ENCODE measurements at regions not wholly inside any gene's neighbourhood (a gene's known extent, or its start where the extent isn't known, plus 50 kb on each side); places are given as distances from the start of the nearest gene placed in this dataset.
A peak's percentile ranks its signal among the peaks of the same experiment; 100 is the strongest.
"Not testable (repeated sequence)": the region's sequence is repeated elsewhere in the genome, so short reads cannot be mapped to it uniquely, and the experiment has no call there.

DNA sequence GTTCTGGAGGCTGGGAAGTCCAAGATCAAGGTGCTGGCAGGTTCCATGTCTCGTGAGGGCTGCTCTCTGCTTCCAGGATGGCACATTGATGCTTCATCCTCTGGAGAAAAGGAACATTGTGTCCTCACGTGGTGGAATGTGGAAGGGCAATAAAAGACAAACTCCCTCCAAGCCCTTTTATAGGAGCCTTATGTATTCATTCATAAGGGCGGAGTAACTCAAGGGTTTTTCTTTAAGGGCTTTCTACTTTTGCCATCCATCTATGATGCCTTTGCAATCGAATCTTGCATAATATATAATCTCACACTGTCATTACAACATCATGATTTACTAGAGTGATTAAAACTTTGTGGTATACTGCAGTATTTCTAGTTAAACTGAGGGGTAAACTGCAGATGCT is 132.7 kb upstream of the DDHD1 start:
- peak; percentile 59 for DNase-seq (ENCODE audit: low read depth)

DNA sequence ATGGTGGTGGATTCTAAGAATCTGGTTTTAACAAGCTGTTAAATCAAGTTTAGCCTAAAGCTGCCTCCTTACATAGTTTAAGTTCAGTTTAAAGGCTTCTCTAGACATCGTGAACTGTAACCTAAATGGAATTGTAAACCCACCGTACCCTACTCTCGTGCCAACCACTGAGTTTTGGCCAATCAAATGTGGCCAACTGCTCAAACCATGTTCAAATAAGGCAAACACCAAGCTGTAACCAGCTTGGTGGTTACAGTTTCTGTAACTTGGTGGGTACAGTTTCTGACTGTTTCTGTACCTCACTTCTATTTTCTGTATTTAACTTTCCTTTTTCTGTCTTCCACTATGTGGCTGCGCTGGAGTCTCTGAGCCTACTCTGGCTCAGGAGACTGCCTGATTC is 131.9 kb upstream of the DDHD1 start:
- DNase-seq (ENCODE audit: low read depth) = no peak

DNA sequence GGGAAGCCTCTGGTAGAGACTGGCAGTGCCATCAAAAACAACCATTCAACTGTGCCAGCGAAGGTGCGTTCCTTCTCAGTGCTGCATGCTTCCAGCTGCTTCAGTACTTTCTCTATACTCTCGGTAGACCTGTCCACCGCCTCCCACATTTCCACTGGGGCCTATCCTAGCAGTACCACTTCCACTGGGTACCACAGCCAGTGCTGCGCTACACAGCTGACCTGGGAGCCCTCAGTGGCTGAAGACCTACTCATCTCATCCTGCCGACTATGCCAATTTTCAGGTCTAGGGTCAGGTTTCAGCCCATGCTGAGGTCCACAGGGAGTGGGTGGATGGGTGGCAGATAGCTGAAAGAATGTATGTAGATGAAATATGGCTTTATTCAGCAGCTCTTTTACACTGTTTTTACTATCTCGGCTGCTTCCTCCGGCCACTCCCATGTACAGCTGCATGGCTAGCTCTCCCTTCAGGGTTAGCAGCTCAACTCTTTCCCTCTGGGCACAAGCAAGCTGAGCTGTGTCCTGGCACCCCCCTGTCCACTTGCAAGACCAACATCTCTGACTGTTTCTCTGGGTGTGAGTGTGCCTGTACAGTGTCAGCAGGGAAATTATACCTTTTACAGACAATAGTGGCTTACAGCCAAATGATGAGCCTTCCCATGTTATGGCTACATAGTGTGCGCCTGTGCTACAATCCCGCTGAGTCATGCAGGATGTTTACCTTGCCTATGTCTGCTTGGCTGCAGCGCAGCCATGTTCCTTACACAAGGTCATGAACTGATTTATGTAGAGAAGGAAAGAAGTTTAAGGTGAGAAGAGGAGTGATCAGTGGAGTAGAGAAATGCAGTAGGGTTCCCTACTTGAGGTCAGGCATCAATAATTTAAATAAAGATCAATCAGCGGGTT is 125.7 kb upstream of the DDHD1 start:
- DNase-seq (ENCODE audit: low read depth) = peak; percentile 85

DNA sequence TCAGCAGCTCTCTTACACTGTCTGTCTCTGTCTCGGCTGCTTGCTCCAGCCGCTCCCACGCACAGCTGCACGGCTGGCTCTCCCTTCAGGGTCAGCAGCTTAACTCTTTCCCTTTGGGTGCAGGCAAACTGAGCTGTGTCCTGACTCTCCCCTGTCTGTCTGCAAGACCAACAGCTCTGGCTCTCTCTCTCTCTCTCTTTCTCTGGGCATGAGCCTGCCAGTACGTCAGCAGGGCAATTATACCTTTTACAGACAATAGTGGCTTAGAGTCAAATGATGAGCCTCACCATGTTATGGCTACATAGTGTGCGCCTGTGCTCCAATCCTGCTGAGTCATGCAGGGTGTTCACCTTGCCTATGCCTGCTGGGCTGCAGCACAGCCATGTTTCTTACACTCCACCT is 120.5 kb upstream of the DDHD1 start:
- peak; percentile 38 for DNase-seq (ENCODE audit: low read depth)

DNA sequence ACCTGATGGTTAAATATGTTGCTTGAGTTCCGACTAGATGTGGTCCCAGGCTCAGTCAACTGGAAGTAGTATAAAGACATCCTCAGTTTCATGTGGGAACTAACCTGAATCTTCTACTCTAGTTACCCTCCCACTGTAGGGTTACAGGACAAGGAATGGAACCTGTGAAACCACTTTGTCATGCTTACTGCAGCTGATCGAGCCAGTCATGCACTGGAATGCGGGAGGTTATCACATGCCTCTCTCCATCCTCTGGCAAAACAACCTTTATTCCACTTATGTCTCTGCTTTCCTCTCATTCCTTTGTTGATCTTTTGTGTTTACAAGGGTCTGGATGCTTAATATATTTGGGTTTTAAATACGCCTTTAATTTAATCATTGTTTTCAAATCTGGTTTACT is 111.9 kb upstream of the DDHD1 start:
- DNase-seq (ENCODE audit: low read depth) = peak; percentile 16

DNA sequence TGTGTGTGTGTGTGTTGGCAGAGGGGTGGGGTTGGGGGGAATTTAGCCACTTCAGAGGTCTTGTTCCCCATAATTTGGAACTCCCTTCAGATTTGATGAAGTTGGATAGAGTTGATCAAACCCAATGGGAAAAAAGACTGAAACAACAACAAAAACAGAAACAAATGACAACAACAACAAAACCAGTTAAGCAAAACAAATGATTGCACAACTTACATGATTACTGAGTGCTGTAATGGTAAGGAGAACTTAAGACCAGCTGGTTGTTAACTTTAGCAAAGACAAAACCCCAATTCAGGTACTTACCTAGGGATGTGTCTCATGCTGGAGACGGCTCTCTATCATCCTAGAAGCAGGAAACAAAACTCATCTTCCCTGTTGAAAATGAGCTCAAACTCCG is 107.8 kb upstream of the DDHD1 start:
- no peak for DNase-seq (ENCODE audit: low read depth)

DNA sequence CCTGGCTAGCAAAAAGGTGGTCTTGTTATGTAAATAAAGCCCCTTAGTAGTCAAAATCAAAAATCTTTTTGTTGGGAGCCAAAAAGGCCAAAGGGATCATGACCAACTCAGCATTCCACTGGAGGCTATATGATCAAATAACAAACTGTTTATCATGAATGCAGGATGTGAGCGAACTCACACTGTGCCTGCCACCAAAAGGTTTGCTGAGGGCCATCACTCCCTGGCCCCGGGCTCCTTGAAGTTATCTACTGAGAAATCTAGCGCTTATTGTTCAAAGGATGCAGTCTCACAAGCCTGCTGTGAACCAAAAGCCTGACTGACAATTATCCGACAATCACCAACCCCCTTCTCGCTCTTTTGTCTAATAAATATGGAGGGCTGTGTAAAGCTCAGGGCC is 107.2 kb upstream of the DDHD1 start:
- DNase-seq (ENCODE audit: low read depth) = no peak

DNA sequence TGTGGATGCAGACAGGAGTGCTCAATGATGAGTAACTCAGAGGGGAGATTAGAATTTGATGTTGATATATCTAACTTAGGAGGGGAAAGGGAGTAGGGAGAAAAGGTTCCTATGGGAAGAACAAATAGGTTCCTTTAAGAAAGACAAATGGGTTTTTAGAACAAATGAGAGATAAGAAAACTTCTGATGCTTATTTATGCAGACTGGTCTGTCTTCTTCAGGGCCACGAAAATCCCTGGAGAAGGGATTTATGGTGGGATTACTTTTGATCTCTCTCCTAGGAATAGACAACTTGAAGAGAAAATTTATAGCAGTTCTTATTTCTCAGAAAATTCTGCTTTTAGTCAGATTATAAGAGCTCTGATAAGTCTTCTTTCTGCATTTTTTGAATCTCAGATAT is 99.0 kb upstream of the DDHD1 start:
- DNase-seq (ENCODE audit: low read depth) = peak; percentile 40

DNA sequence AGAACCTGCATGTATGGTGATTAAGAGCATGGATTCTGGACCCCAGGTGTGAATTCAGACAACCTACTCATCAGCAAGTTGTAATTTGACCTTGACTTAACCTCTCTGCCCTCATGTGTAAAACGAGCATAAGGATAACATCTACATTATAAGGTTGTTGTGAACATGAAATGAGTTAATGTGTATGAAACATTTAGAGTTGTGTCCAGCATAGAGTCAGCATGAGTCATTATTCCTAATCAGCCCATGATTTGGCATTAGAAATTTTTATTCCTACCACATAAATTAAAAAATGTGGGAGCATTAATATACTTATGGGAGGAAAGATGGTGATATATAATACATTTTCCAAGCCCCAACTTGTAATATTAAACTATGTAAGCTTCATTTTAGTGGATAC is 95.9 kb upstream of the DDHD1 start:
- DNase-seq (ENCODE audit: low read depth) = peak; percentile 24

DNA sequence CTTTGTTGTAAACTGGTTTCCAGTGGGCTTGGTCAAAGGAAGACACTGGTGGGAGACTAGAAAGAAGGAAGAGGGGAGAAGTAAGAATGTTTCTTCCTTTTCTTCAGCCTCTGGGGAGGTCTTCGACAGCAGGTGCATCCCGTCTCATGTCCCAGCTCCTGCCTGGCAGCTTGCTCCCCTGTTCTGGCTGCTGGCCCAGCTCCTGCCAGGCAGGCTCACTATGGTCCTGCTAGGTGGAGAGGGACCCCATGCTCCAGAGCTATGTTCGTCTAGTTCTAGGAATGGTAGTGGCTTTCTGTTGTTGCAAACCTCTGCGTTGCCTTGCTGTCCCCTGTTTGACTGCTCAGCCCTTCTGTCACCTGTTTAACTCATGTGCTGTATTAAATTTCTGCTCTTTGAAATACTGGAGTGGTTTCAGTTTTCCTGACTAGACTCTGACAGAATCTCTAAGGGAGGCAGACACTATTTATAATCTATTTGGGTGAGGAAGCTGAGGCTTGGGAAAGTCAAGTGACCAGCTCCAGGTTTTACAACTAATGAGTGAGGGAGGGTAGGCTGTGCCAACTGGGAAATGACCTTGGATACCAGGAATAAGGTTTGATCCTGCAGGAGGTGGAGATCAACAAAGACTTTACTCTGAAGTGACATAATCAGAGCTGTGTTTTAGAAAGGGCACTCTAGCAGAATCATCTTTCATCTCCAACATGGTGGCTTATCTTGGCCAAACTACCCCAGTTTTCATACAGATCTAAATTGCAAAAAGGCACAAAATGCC is 94.7 kb upstream of the DDHD1 start:
- no peak for DNase-seq (ENCODE audit: low read depth)

DNA sequence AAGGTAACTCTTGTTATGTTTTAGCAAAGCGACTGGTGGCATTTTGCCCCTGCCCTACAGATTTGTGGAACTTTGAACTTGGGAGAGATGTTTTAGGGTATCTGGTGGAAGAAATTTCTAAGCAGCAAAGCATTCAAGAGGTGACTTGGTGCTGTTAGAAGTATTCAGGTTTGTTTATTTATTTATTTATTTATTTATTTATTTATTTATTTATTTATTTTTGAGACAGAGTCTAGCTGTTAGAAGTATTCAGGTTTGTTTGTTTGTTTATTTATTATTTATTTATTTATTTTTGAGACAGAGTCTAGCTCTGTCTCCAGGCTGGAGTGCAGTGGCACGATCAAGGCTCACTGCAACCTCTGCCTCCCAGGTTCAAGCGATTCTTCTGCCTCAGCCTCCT is 89.8 kb upstream of the DDHD1 start:
- DNase-seq (ENCODE audit: low read depth) = not testable (repeated sequence)

DNA sequence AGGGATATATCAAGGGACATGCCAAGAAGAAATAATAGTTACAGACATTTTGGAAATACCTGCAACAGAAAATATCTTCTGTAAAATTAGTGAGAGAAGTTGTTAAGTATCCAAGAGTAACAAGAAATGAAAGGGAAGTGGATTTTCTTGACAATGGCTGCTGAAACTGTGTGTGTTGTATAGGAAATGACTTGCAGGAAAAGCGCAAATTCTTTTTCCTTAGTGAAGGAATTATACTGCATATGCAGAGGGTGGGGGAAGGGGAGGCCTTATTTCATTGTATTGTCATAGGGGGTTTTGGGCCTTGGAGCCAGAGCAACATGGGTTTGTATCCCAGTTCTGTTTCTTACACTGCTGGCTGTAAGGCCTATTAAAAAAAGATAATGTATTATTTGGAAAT is 84.4 kb upstream of the DDHD1 start:
- no peak for DNase-seq (ENCODE audit: low read depth)

DNA sequence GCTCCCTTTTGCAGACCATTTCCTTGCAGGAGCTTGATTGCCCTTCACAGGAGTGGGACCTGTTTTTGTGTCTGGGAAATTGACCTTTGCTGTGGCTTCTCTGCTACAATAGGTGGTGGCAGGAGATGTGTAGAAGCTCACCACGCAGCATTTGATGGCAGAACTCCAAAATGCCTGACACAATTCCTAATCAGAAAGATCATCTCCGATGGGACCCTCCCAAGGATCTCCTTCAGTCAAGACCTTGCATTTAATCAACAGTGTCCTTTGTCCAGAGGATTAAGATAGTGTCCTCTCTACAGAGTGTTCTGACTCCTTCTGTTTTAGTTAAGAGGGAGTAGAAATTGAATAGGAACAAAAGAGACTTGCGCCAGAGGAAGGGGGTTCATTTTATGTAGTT is 83.6 kb upstream of the DDHD1 start:
- no peak for DNase-seq (ENCODE audit: low read depth)

DNA sequence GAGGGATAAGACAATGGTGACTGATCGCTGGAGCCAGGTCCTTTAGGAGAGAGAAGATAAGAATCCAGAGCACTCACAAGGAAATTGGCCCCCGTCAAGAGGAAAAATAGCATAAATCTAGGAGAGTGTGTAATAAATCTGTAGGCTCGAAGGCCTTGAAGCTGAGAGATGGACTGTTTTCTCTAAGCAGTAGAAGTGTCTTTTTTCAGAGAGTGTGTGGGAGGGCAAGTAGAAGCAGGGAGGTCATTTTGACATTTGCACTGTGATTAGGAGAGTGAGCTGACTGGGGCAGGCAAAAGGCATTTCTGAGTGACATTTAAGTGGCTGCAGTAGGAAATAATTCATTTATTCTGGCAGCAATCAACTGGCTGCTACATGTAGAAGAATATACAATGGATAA is 78.0 kb upstream of the DDHD1 start:
- peak; percentile 4 for DNase-seq (ENCODE audit: low read depth)

DNA sequence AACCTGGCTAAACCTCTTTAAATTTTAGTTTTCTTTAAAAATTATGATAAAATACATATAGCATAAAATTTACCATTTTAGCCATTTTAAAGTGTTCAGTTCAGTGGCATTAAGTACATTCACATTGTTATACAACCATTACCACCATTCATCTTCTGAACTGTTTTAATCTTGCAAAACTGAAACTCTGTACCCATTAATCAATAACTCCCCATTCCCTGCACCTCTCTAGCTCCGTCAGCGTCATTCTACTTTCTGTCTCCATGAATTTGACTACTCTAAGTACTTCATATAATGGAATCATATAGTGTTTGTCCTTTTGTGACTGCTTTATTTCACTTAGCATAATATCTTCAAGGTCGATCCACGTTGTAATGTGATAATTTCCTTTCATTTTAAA is 75.8 kb upstream of the DDHD1 start:
- DNase-seq (ENCODE audit: low read depth) = no peak

DNA sequence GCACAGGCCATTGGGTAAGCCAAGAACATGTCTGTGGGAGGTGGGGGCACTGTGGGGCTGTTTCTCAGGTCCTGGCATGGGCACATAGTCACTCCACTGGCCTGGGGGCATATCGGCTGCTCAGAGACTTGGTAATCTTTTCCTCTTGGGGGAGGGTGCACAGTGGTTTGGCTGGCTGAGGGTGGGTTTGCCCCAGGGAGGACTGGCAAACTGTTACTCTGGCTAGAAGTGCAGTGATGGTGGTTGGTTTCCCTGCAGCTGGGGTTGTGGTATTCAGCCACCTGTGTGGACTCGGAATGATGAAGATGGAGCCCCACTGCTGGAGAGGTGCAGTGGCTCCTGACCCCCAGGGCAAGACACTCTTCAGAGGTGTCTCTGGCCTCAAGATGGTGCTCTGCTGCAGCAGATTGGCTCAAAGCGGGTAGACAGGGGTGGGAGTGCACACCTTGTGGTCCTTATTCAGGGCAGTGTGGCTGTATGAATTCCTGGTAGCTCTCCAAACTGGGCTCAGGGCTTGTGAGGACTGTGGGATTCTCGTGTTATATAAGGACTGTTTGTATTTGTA is 74.1 kb upstream of the DDHD1 start:
- no peak for DNase-seq (ENCODE audit: low read depth)

DNA sequence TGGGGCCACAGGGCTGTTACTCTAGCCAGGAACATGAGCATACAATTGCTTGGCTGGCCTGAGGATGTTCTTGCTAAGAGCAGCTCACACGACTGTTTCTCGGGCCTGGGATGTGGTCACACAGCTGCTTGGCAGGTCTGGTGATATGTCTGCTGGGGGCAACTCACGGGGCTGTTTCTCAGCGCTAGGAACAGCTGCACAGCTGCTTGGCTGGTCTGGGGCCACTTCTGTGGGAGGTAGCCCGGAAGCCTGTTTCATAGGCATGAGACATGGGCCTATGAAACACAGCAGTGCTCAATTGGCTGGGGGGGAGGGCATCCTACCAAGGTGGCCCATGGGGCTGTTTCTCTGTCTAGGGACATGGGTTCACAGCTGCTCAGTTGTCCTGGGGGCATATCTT is 73.4 kb upstream of the DDHD1 start:
- no peak for DNase-seq (ENCODE audit: low read depth)

DNA sequence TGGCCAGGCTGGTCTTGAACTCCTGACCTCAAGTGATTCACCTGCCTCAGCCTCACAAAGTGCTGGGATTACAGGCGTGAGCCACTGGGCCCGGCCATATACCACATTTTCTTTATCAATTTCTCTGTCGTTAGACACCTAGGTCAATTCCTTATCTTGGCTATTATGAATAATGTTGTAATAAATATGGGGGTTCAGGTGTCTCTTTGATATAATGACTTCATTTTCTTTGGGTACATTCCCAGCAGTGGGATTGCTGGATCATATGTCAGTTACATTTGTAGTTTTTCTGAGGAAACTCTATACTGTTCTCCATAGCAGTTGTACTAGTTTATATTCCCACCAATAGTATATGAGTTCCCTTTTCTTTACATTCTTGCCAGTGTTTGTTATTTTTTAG is 67.8 kb upstream of the DDHD1 start:
- DNase-seq (ENCODE audit: low read depth) = no peak

DNA sequence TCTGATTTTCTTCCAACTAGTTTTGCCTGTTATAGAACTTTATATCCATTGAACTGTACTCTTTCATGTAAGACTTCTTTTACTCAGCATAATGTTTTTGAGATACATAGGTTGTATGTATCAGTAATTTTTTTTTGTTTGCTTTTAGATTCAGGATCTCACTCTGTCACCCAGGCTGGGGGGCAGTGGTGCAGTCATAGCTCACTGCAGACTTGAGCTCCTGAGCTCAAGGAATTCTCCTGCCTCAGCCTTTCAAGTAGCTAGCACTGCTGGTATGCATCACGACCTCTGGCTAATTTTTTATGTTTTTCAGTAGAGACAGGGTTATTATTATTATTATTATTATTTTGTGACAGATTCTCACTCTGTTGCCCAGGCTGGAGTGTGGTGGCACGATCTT is 65.0 kb upstream of the DDHD1 start:
- DNase-seq (ENCODE audit: low read depth) = no peak

DNA sequence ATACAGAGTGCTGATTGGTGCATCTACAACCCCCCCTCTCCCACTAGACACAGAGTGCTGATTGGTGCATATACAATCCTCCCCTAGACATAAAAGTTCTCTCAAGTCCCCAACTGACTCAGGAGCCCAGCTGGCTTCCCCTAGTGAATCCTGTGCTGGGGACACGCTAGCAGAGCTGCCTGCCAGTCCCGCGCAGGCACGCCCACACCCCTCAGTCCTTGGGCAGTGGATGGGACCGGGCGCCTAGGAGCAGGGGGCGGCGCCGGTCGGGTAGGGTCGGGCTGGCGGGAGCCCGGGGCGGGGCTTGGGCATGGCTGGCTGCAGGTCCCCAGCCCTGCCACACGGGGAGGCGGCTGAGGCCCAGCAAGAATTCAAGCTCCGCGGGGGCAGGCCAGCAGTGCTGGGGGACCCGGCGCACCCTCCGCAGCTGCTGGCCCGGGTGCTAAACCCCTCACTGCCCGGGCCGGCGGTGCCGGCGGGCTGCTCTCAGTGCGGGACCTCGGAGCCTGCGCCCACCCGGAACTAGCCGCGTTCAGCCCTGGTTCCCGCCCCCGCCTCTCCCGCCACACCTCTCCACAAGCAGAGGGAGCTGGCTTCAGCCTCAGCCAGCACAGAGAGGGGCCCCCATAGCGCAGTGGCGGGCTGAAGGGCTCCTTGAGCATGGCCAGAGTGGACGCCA is 64.3 kb upstream of the DDHD1 start:
- peak; percentile 14 for DNase-seq (ENCODE audit: low read depth)

DNA sequence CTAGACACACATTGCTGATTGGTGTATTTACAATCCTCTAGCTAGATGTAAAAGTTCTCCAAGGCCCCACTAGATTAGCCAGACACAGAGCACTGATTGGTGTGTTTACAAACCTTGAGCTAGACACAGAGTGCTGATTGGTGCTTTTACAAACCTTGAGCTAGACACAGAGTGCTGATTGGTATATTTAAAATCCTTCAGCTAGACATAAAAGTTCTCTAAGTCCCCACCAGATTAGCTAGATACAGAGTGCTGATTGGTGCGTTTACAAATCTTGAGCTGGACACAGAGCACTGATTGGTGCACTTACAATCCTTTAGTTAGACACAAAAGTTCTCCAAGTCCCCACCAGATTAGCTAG is 63.8 kb upstream of the DDHD1 start:
- not testable (repeated sequence) for DNase-seq (ENCODE audit: low read depth)

DNA sequence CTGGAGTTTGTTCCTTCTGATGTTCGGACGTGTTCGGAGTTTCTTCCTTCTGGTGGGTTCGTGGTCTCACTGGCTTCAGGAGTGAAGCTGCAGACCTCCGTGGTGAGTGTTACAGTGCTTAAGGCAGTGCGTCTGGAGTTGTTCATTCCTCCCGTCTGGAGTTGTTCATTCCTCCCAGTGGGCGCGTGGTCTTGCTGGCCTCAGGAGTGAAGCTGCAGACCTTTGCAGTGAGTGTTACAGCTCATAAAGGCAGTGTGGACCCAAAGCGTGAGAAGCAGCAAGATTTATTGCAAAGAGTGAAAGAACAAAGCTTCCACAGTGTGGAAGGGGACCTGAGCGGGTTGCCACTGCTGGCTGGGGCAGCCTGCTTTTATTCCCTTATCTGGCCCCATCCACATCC is 63.4 kb upstream of the DDHD1 start:
- DNase-seq (ENCODE audit: low read depth) = not testable (repeated sequence)

DNA sequence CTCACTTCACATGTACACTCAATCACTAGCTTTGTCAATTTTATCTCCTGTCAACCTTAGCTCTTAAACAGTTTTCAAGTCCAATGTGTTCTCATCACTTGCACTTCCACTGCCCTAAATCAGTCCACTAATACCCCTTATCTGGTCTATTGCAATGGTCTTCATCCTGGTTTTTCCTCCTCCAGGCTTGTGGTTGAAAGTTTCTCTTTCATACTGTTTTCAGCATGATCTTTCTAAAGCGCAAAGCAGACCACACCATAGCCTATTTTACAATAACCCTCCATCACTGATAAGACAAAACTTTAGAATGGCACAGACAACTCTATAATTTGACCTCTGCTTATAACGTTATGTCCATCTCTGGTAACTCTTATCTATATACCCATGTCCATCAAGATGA is 62.0 kb upstream of the DDHD1 start:
- DNase-seq (ENCODE audit: low read depth) = peak; percentile 92
